T-cell (primary cell): ENCODE measurements at regions not wholly inside any gene's neighbourhood (a gene's known extent, or its start where the extent isn't known, plus 50 kb on each side); places are given as distances from the start of the nearest gene placed in this dataset.
A peak's percentile ranks its signal among the peaks of the same experiment; 100 is the strongest.

Experiments used
- ATAC-seq, 4 experiments: fragments of 200-7000 bp in 3 of 4; fragments of 150-1000 bp in 1 of 4; cut with Tn5 transposase; replicated peaks in 1 of 4; 1 replicate in 3 of 4; 2 replicates in 1 of 4; pipeline ENCODE4 v1.10.0; 2021; ENCODE audit warnings: moderate library complexity in 3 of 4, mild to moderate bottlenecking in 2 of 4, moderate number of reproducible peaks in 1 of 4
- CTCF ChIA-PET, 2 donors: fragments of 300-600 bp; sonication (Branson Sonifier 250); formaldehyde crosslinking; loops; one replicate each; lab custom pipeline; 2022; ENCODE audit warnings: antibody characterized with exemption in 2 of 2; lab: Charles Lee
- POLR2A ChIA-PET, 2 donors: fragments of 300-600 bp; sonication (Branson Sonifier 250); formaldehyde crosslinking; loops; one replicate each; lab custom pipeline; 2022; ENCODE audit warnings: antibody characterized with exemption in 2 of 2; lab: Charles Lee
- DNase-seq, 35 experiments: peaks; one replicate each; pipeline versions ENCODE4 v3.0.0 to v3.0.0-alpha.2; 2013 to 2023
- H3K27ac ChIP-seq: one replicate; pipeline ENCODE4 v1.5.1; 2013; ENCODE audit warnings: low read length
- H3K27me3 ChIP-seq, 2 experiments: replicated peaks in 1 of 2; 1 replicate in 1 of 2; 2 replicates in 1 of 2; pipeline versions ENCODE4 v1.6.1 to v1.7.0; 2013; ENCODE audit warnings: low read length in 1 of 2, mixed read lengths in 1 of 2; ENCODE audit not compliant: control insufficient read depth in 2 of 2, insufficient read depth in 2 of 2; ENCODE audit errors: extremely low read depth in 1 of 2
- H3K36me3 ChIP-seq, 2 donors: 1 replicate in 1 of 2; 2 replicates in 1 of 2; pipeline versions ENCODE4 v1.6.1 to v1.7.0; 2013; ENCODE audit warnings: low read length in 1 of 2; ENCODE audit not compliant: control insufficient read depth in 2 of 2, insufficient read depth in 1 of 2; ENCODE audit errors: extremely low read depth in 1 of 2
- H3K4me1 ChIP-seq, 2 experiments: 1 replicate in 1 of 2; 2 replicates in 1 of 2; pipeline versions ENCODE4 v1.6.1 to v1.7.0; 2013; ENCODE audit warnings: low read length in 2 of 2, mixed read lengths in 1 of 2; ENCODE audit not compliant: insufficient read depth in 2 of 2, control insufficient read depth in 1 of 2; ENCODE audit errors: extremely low read depth in 1 of 2
- H3K4me3 ChIP-seq, 2 donors: 1 replicate in 1 of 2; 2 replicates in 1 of 2; pipeline versions ENCODE4 v1.5.1 to v1.7.0; 2013; ENCODE audit warnings: mild to moderate bottlenecking in 2 of 2, low read length in 1 of 2, moderate library complexity in 1 of 2; ENCODE audit not compliant: control insufficient read depth in 1 of 2; ENCODE audit errors: extremely low read depth in 1 of 2
- H3K9me3 ChIP-seq: 2 replicates; pipeline ENCODE4 v1.7.0; 2013
- H3K27ac Mint-ChIP-seq, 2 donors: one replicate each; pipeline ENCODE4 v1.8.0; 2020 to 2021; ENCODE audit warnings: mild to moderate bottlenecking in 2 of 2, mixed read lengths in 2 of 2
- H3K27me3 Mint-ChIP-seq, 2 donors: one replicate each; pipeline ENCODE4 v1.8.0; 2021 to 2022; ENCODE audit warnings: mixed read lengths in 2 of 2
- H3K36me3 Mint-ChIP-seq: one replicate; pipeline ENCODE4 v1.8.0; 2021; ENCODE audit warnings: mixed read lengths
- H3K4me1 Mint-ChIP-seq, 3 donors: one replicate each; pipeline ENCODE4 v1.8.0; 2020 to 2022; ENCODE audit warnings: mixed read lengths in 3 of 3, mild to moderate bottlenecking in 1 of 3
- H3K4me3 Mint-ChIP-seq, 3 donors: one replicate each; pipeline ENCODE4 v1.8.0; 2020 to 2022; ENCODE audit warnings: mild to moderate bottlenecking in 3 of 3, mixed read lengths in 3 of 3, moderate library complexity in 3 of 3
- H3K9me3 Mint-ChIP-seq, 3 donors: one replicate each; pipeline ENCODE4 v1.8.0; 2020 to 2022; ENCODE audit warnings: mixed read lengths in 3 of 3
- WGBS: methylation state at CpG from one replicate; pipeline ENCODE4 v1.1.5; 2013; ENCODE audit warnings: missing lambda C conversion rate; ENCODE audit not compliant: insufficient coverage; 5-methylcytosine and 5-hydroxymethylcytosine counted together

GRCh38 chr6:95856876-95857364, 158.9 kb upstream of the FUT9 start:
- 98% methylated on average over 5 of the region's 7 CpGs for WGBS
- Histone ChIP-seq H3K27ac (no peak overlapping the region), H3K9me3 (no peaks in the 10 kb centered on the region), H3K4me1 (no peaks in the 10 kb centered on the region), H3K27me3 (no peaks in the 10 kb centered on the region), H3K36me3 (no peaks in the 10 kb centered on the region), H3K4me3 (no peak overlapping the region)
- no peaks in the 10 kb centered on the region for H3K36me3 Mint-ChIP-seq
- no peaks in the 10 kb centered on the region for H3K4me1 Mint-ChIP-seq
- no peak for ATAC-seq
- peaks cover 0 to 19% (median 6%) of the 10 kb centered on the region in 3 donors for H3K9me3 Mint-ChIP-seq
- CTCF ChIA-PET = no interaction called here
- no peak for DNase-seq
- POLR2A ChIA-PET = no interaction called here
- H3K27ac Mint-ChIP-seq = no peak overlapping the region
- no peak overlapping the region for H3K4me3 Mint-ChIP-seq
- H3K27me3 Mint-ChIP-seq = no peaks in the 10 kb centered on the region

- H3K9me3 Mint-ChIP-seq = no peaks in the 10 kb centered on the region
- DNase-seq (no peak), ATAC-seq (no peak)
- CTCF ChIA-PET = no interaction called here
- Histone ChIP-seq H3K36me3 (no peaks in the 10 kb centered on the region), H3K27ac (no peak overlapping the region), H3K4me1 (no peaks in the 10 kb centered on the region), H3K9me3 (no peaks in the 10 kb centered on the region), H3K4me3 (no peak overlapping the region), H3K27me3 (no peaks in the 10 kb centered on the region)
- no peak overlapping the region for H3K27ac Mint-ChIP-seq
- no peaks in the 10 kb centered on the region for H3K36me3 Mint-ChIP-seq
- POLR2A ChIA-PET = no interaction called here
- H3K4me3 Mint-ChIP-seq = no peak overlapping the region
- H3K27me3 Mint-ChIP-seq = no peaks in the 10 kb centered on the region
- no peaks in the 10 kb centered on the region for H3K4me1 Mint-ChIP-seq
These were observed 149.9 kb upstream of the FUT9 start for GRCh38 chr6:95865857-95866256.

- Mint-ChIP-seq H3K4me1 (no peaks in the 10 kb centered on the region), H3K27ac (no peak overlapping the region), H3K27me3 (no peaks in the 10 kb centered on the region), H3K4me3 (no peak overlapping the region), H3K9me3 (no peaks in the 10 kb centered on the region), H3K36me3 (no peaks in the 10 kb centered on the region)
- Histone ChIP-seq H3K4me1 (no peaks in the 10 kb centered on the region), H3K36me3 (no peaks in the 10 kb centered on the region), H3K27me3 (no peaks in the 10 kb centered on the region), H3K27ac (no peak overlapping the region), H3K4me3 (no peak overlapping the region), H3K9me3 (no peaks in the 10 kb centered on the region)
- ATAC-seq (no peak), DNase-seq (peak in 1 of 35 experiments; percentile 0)
- ChIA-PET POLR2A (no interaction called here), CTCF (interaction anchor here in 1 of 2 donors (0.9 kb wide), 1 partner anchor 10 kb away, joined by 3 read pairs; no protein-coding TSS in a partner anchor)
- WGBS = 22% methylated on average over 3 of the region's 7 CpGs
These were observed 149.0 kb upstream of the FUT9 start for GRCh38 chr6:95866732-95867131.

GRCh38 chr6:95867205-95867604, 148.6 kb upstream of the FUT9 start:
- Histone ChIP-seq H3K27me3 (no peaks in the 10 kb centered on the region), H3K9me3 (no peaks in the 10 kb centered on the region), H3K4me1 (no peaks in the 10 kb centered on the region), H3K4me3 (no peak overlapping the region), H3K36me3 (no peaks in the 10 kb centered on the region), H3K27ac (no peak overlapping the region)
- H3K4me1 Mint-ChIP-seq = no peaks in the 10 kb centered on the region
- no peaks in the 10 kb centered on the region for H3K9me3 Mint-ChIP-seq
- DNase-seq = no peak
- POLR2A ChIA-PET = no interaction called here
- ATAC-seq = no peak
- CTCF ChIA-PET = interaction anchor here in 1 of 2 donors (0.9 kb wide), 1 partner anchor 9 kb away, joined by 3 read pairs; no protein-coding TSS in a partner anchor
- H3K27ac Mint-ChIP-seq = no peak overlapping the region
- H3K27me3 Mint-ChIP-seq = no peaks in the 10 kb centered on the region
- no peaks in the 10 kb centered on the region for H3K36me3 Mint-ChIP-seq
- 94% methylated on average over 4 of the region's 5 CpGs for WGBS
- H3K4me3 Mint-ChIP-seq = no peak overlapping the region

GRCh38 chr6:95877480-95877879, 138.3 kb upstream of the FUT9 start:
- DNase-seq = no peak
- ATAC-seq = no peak
- H3K36me3 ChIP-seq = no peaks in the 10 kb centered on the region
- no peaks in the 10 kb centered on the region for H3K9me3 ChIP-seq
- no peaks in the 10 kb centered on the region for H3K27me3 ChIP-seq
- CTCF ChIA-PET = no interaction called here
- Mint-ChIP-seq H3K27me3 (no peaks in the 10 kb centered on the region), H3K4me1 (no peaks in the 10 kb centered on the region), H3K4me3 (no peak overlapping the region), H3K9me3 (no peaks in the 10 kb centered on the region), H3K36me3 (no peaks in the 10 kb centered on the region), H3K27ac (no peak overlapping the region)
- H3K4me3 ChIP-seq = no peak overlapping the region
- POLR2A ChIA-PET = no interaction called here
- no peak overlapping the region for H3K27ac ChIP-seq
- H3K4me1 ChIP-seq = no peaks in the 10 kb centered on the region
- no CpG with 5 or more reads among the region's 1 CpG for WGBS

- Mint-ChIP-seq H3K27me3 (no peaks in the 10 kb centered on the region), H3K36me3 (no peaks in the 10 kb centered on the region), H3K4me1 (no peaks in the 10 kb centered on the region), H3K4me3 (no peak overlapping the region), H3K9me3 (no peaks in the 10 kb centered on the region), H3K27ac (no peak overlapping the region)
- H3K27ac ChIP-seq = no peak overlapping the region
- whole genome bisulfite sequencing = no CpG with 5 or more reads among the region's 1 CpG
- no peak overlapping the region for H3K4me3 ChIP-seq
- ChIA-PET POLR2A (no interaction called here), CTCF (no interaction called here)
- H3K9me3 ChIP-seq = no peaks in the 10 kb centered on the region
- ATAC-seq (no peak), DNase-seq (no peak)
- H3K27me3 ChIP-seq = no peaks in the 10 kb centered on the region
- no peaks in the 10 kb centered on the region for H3K4me1 ChIP-seq
- no peaks in the 10 kb centered on the region for H3K36me3 ChIP-seq
These were observed 135.9 kb upstream of the FUT9 start for GRCh38 chr6:95879856-95880255.

GRCh38 chr6:95882371-95882770, 133.4 kb upstream of the FUT9 start:
- Mint-ChIP-seq H3K9me3 (peaks cover 0 to 3% (median 0%) of the 10 kb centered on the region in 3 donors), H3K27me3 (no peaks in the 10 kb centered on the region), H3K4me3 (no peak overlapping the region), H3K27ac (no peak overlapping the region), H3K36me3 (no peaks in the 10 kb centered on the region), H3K4me1 (no peaks in the 10 kb centered on the region)
- Histone ChIP-seq H3K4me3 (no peak overlapping the region), H3K27ac (no peak overlapping the region), H3K36me3 (no peaks in the 10 kb centered on the region), H3K9me3 (no peaks in the 10 kb centered on the region), H3K27me3 (no peaks in the 10 kb centered on the region), H3K4me1 (no peaks in the 10 kb centered on the region)
- ChIA-PET CTCF (no interaction called here), POLR2A (no interaction called here)
- no peak for ATAC-seq
- no CpG with 5 or more reads among the region's 4 CpGs for WGBS
- DNase-seq = no peak
